Fibroblast of villous mesenchyme (primary cell): ENCODE measurements at regions not wholly inside any gene's neighbourhood (a gene's known extent, or its start where the extent isn't known, plus 50 kb on each side); places are given as distances from the start of the nearest gene placed in this dataset.
"Not testable (repeated sequence)": the region's sequence is repeated elsewhere in the genome, so short reads cannot be mapped to it uniquely, and the experiment has no call there.

Experiments used
- DNase-seq: peaks from one replicate; pipeline ENCODE4 v3.0.0-alpha.2; 2010; ENCODE audit warnings: low read depth
- H3K4me3 ChIP-seq: 2 replicates; pipeline ENCODE4 v1.5.1; 2011; ENCODE audit warnings: low read depth, mild to moderate bottlenecking, low read length
- CTCF ChIP-seq: IDR thresholded peaks from 2 replicates; pipeline ENCODE4 v1.5.1; 2012; ENCODE audit warnings: low read depth, mild to moderate bottlenecking, low read length; ENCODE audit not compliant: insufficient read depth

- TF ChIP-seq CTCF, result no peak
- no peak overlapping the region for H3K4me3 ChIP-seq
- DNase-seq, result no peak
Observed at GRCh38 chr14:83894568-83894967, 1635.4 kb upstream of the FLRT2 start.

- not testable (repeated sequence) for H3K4me3 ChIP-seq, DNase-seq
Observed at GRCh38 chr14:83898558-83898957, 1631.4 kb upstream of the FLRT2 start.

- TF ChIP-seq CTCF, result no peak
- no peak overlapping the region for H3K4me3 ChIP-seq
- no peak for DNase-seq
Observed at GRCh38 chr14:83899706-83900105, 1630.2 kb upstream of the FLRT2 start.

GRCh38 chr14:83905157-83905556 is 1624.8 kb upstream of the FLRT2 start:
- no peak overlapping the region for H3K4me3 ChIP-seq
- DNase-seq, result no peak
- no peak for TF ChIP-seq CTCF

- no peak overlapping the region for H3K4me3 ChIP-seq
- no peak for DNase-seq
- TF ChIP-seq CTCF, result no peak
Observed at GRCh38 chr14:83908419-83908818, 1621.5 kb upstream of the FLRT2 start.

- no peak overlapping the region for H3K4me3 ChIP-seq
- DNase-seq, result no peak
- no peak for TF ChIP-seq CTCF
Observed at GRCh38 chr14:83909507-83909906, 1620.4 kb upstream of the FLRT2 start.

- DNase-seq, result no peak
- no peak for TF ChIP-seq CTCF
- no peak overlapping the region for H3K4me3 ChIP-seq
Observed at GRCh38 chr14:83912032-83912642, 1617.8 kb upstream of the FLRT2 start.
